Peyer's patch (tissue), 4 donors: ENCODE measurements at regions not wholly inside any gene's neighbourhood (a gene's known extent, or its start where the extent isn't known, plus 50 kb on each side); places are given as distances from the start of the nearest gene placed in this dataset.

Experiments
- DNase-seq, 3 donors: peaks; one replicate each; pipeline ENCODE4 v3.0.0-alpha.2; 2017 to 2019
- H3K27ac ChIP-seq, 4 donors: fragments of 200-600 bp; sonication (generic); one replicate each; pipeline ENCODE4 v1.5.1; 2016 to 2019
- H3K27me3 ChIP-seq, 2 donors: fragments of 200-600 bp; sonication (generic); one replicate each; pipeline ENCODE4 v1.5.1; 2019
- H3K36me3 ChIP-seq, 3 donors: fragments of 200-600 bp; sonication (generic); one replicate each; pipeline ENCODE4 v1.5.1; 2016 to 2019
- H3K4me1 ChIP-seq, 4 donors: fragments of 200-600 bp; sonication (generic); one replicate each; pipeline ENCODE4 v1.5.1; 2016 to 2019
- H3K4me3 ChIP-seq, 4 donors: fragments of 200-600 bp; sonication (generic); 1 replicate in 3 of 4; 2 replicates in 1 of 4; pipeline ENCODE4 v1.5.1; 2016 to 2019; ENCODE audit warnings: mild to moderate bottlenecking in 1 of 4
- H3K9me3 ChIP-seq, 4 donors: fragments of 200-600 bp; sonication (generic); one replicate each; pipeline ENCODE4 v1.5.1; 2016 to 2019; ENCODE audit warnings: mild to moderate bottlenecking in 1 of 4
- CTCF ChIP-seq, 6 experiments: fragments of 450-650 bp in 4 of 6; fragments of 200-600 bp in 2 of 6; sonication (generic) in 1 of 6; IDR thresholded peaks; one replicate each; pipeline ENCODE4 v1.5.1; 2017 to 2019; ENCODE audit warnings: antibody characterized with exemption in 6 of 6, mild to moderate bottlenecking in 3 of 6, moderate library complexity in 1 of 6
- POLR2A ChIP-seq, 2 donors: fragments of 450-650 bp; IDR thresholded peaks; one replicate each; pipeline ENCODE4 v1.5.1; 2017; ENCODE audit warnings: antibody characterized with exemption in 2 of 2, mild to moderate bottlenecking in 2 of 2, moderate library complexity in 2 of 2

DNA sequence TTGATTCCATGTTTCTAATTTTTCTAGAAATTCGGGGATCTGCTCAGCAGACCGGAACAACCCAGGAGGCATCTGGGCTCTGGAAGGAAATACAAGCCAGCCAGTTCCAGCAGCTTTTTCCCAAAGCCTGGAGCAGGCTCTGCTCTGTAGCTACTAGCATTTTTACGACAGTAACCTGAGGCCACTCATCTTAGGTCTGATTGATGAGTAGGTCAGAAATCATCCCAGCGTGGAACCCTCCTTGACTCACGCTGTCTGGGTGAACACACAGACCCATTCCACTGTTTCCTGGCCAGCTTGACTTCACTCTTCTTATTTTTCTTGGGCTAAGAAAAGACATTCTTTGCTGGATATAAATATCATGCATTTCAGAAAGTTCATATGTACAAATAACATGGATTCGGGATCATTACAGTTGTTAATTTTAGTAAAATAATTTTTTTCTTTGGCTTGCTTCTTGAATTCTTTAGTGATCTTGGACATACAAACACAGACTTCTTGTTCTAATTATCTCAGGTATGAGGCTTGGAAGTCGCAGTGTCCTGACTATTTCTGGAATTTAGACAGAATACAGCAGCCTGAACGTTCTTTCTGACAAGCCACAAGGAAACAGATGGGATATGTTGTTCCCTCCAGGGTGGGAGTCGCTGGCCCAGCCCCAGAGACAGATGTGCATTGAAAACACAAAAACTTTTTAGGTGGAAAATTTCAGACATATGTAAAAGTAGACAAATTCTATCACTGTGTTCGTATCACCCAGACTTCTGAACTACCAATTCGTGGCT is 54.6 kb upstream of the PITRM1 start:
- no peak overlapping the region for H3K27ac ChIP-seq
- TF ChIP-seq CTCF (IDR thresholded peaks at IDR 0.05) = no peak
- no peak for TF ChIP-seq POLR2A (IDR thresholded peaks at IDR 0.05)

GRCh38 chr10:3225561-3225960 is 53.0 kb upstream of the PITRM1 start:
- H3K27ac ChIP-seq = no peak overlapping the region
- H3K27me3 ChIP-seq = no peaks in the 10 kb centered on the region
- no peak for DNase-seq
- TF ChIP-seq POLR2A (IDR thresholded peaks at IDR 0.05) (no peak), CTCF (IDR thresholded peaks at IDR 0.05) (no peak)
- no peaks in the 10 kb centered on the region for H3K36me3 ChIP-seq
- H3K4me1 ChIP-seq = no peaks in the 10 kb centered on the region
- no peaks in the 10 kb centered on the region for H3K9me3 ChIP-seq
- H3K4me3 ChIP-seq = no peak overlapping the region

More for the DNA sequence above, 54.6 kb upstream of the PITRM1 start:
- DNase-seq = no peak
- no peaks in the 10 kb centered on the region for H3K36me3 ChIP-seq
- H3K4me1 ChIP-seq = no peaks in the 10 kb centered on the region
- H3K9me3 ChIP-seq = no peaks in the 10 kb centered on the region
- H3K27me3 ChIP-seq = no peaks in the 10 kb centered on the region
- no peak overlapping the region for H3K4me3 ChIP-seq

DNA sequence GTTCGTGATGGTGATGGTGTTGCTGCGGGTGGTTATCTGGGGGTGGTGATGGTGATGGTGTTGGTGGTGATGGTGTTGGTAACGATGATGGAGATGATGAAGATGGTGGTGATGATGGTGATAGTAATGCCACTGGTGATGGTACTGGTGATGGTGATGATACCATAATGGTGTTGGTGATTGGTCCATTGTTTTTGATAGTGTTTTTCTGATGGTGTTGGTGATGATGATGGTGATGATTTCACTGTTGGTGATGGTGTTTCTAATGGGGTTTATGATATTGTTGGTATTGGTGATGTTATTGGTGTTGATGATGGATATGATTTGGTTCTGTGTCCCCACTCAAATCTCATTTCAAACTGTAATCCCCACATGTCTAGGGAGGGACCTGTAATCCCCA is 51.7 kb upstream of the PITRM1 start:
- Histone ChIP-seq H3K9me3 (no peaks in the 10 kb centered on the region), H3K27ac (no peak overlapping the region), H3K36me3 (no peaks in the 10 kb centered on the region), H3K27me3 (no peaks in the 10 kb centered on the region), H3K4me3 (no peak overlapping the region), H3K4me1 (no peaks in the 10 kb centered on the region)
- no peak for TF ChIP-seq POLR2A (IDR thresholded peaks at IDR 0.05)
- no peak for TF ChIP-seq CTCF (IDR thresholded peaks at IDR 0.05)
- no peak for DNase-seq

- no peaks in the 10 kb centered on the region for H3K4me1 ChIP-seq
- H3K36me3 ChIP-seq = no peaks in the 10 kb centered on the region
- H3K4me3 ChIP-seq = no peak overlapping the region
- TF ChIP-seq POLR2A (IDR thresholded peaks at IDR 0.05) (no peak), CTCF (IDR thresholded peaks at IDR 0.05) (no peak)
- no peak overlapping the region for H3K27ac ChIP-seq
- no peaks in the 10 kb centered on the region for H3K27me3 ChIP-seq
- no peaks in the 10 kb centered on the region for H3K9me3 ChIP-seq
- no peak for DNase-seq
These were observed 50.0 kb upstream of the PITRM1 start for GRCh38 chr10:3222626-3223025.
